HuH-7.5 (cell line): ENCODE measurements at regions not wholly inside any gene's neighbourhood (a gene's known extent, or its start where the extent isn't known, plus 50 kb on each side); places are given as distances from the start of the nearest gene placed in this dataset.

Experiments
- DNase-seq: peaks from one replicate; pipeline ENCODE4 v3.0.0; 2011; ENCODE audit warnings: low spot score

GRCh38 chr12:116651089-116651488, 86.8 kb downstream of the SPRING1 start:
- DNase-seq = no peak

- no peak for DNase-seq
Measured at GRCh38 chr12:116650585-116651087, 87.2 kb downstream of the SPRING1 start.

GRCh38 chr12:116650062-116650461, 87.8 kb downstream of the SPRING1 start:
- DNase-seq = no peak

GRCh38 chr12:116647813-116648212, 88.6 kb downstream of the MAP1LC3B2 start:
- DNase-seq = no peak

- no peak for DNase-seq
Measured at GRCh38 chr12:116646901-116647300, 87.7 kb downstream of the MAP1LC3B2 start.

GRCh38 chr12:116644806-116645205, 85.6 kb downstream of the MAP1LC3B2 start:
- DNase-seq = no peak

- DNase-seq = no peak
Measured at GRCh38 chr12:116642683-116643082, 83.5 kb downstream of the MAP1LC3B2 start.

- DNase-seq = no peak
Measured at GRCh38 chr12:116642106-116642505, 82.9 kb downstream of the MAP1LC3B2 start.

- DNase-seq = no peak
Measured at GRCh38 chr12:116640281-116640680, 81.1 kb downstream of the MAP1LC3B2 start.

- DNase-seq = no peak
Measured at GRCh38 chr12:116639765-116640164, 80.6 kb downstream of the MAP1LC3B2 start.

GRCh38 chr12:116638376-116638775, 79.2 kb downstream of the MAP1LC3B2 start:
- DNase-seq = no peak

GRCh38 chr12:116637589-116638150, 78.5 kb downstream of the MAP1LC3B2 start:
- DNase-seq = no peak

GRCh38 chr12:116636608-116637519, 77.7 kb downstream of the MAP1LC3B2 start:
- no peak for DNase-seq

GRCh38 chr12:116635487-116635886, 76.3 kb downstream of the MAP1LC3B2 start:
- no peak for DNase-seq

- DNase-seq = no peak
Measured at GRCh38 chr12:116633476-116633875, 74.3 kb downstream of the MAP1LC3B2 start.

- DNase-seq = no peak
Measured at GRCh38 chr12:116631619-116632018, 72.4 kb downstream of the MAP1LC3B2 start.

GRCh38 chr12:116630762-116631161, 71.6 kb downstream of the MAP1LC3B2 start:
- DNase-seq = no peak

- DNase-seq = no peak
Measured at GRCh38 chr12:116629480-116629879, 70.3 kb downstream of the MAP1LC3B2 start.

- DNase-seq = no peak
Measured at GRCh38 chr12:116628989-116629388, 69.8 kb downstream of the MAP1LC3B2 start.

- DNase-seq = no peak
Measured at GRCh38 chr12:116628450-116628793, 69.2 kb downstream of the MAP1LC3B2 start.
